SH-SY5Y (cell line): ENCODE measurements at regions not wholly inside any gene's neighbourhood (a gene's known extent, or its start where the extent isn't known, plus 50 kb on each side); places are given as distances from the start of the nearest gene placed in this dataset.

Source experiments
- GATA2 ChIP-seq: IDR thresholded peaks from 2 replicates; pipeline ENCODE4 v1.6.1; 2011; ENCODE audit warnings: mild to moderate bottlenecking, low read depth, low read length
- GATA3 ChIP-seq: IDR thresholded peaks from 2 replicates; pipeline ENCODE4 v1.6.1; 2011; ENCODE audit warnings: low read depth, mild to moderate bottlenecking, low read length, moderate library complexity

- TF ChIP-seq GATA3: no peak
- TF ChIP-seq GATA2: no peak
Observed at GRCh38 chr1:219299420-219299819, 125.7 kb downstream of the LYPLAL1 start.

DNA sequence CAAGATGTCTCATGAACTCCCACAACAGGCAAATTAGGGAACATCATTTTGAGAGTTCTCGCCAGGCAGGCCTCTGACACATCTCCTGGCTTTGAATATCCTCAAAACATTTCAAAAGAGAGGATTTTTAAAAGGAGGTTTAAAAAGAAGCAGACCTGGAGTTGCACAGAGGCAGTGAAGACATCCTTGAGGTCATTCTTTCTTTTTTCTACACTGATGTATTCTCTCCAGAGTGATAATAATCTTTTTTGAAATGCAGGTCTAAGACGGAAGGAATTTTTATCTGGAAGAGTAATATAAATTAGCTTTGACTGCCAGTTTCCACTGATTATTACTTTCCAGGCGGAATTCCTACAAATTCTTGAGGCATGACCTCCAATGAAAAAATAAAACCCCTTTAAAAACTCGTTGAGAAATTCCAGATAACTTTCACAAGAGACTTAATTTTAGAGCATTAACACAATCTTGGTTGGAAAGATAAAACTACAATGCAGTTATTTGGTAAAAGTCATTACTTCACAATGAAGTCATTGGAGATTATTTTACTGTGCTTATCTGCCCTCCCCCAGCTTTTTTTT is 125.0 kb downstream of the LYPLAL1 start:
- TF ChIP-seq GATA3: no peak
- TF ChIP-seq GATA2: no peak

DNA sequence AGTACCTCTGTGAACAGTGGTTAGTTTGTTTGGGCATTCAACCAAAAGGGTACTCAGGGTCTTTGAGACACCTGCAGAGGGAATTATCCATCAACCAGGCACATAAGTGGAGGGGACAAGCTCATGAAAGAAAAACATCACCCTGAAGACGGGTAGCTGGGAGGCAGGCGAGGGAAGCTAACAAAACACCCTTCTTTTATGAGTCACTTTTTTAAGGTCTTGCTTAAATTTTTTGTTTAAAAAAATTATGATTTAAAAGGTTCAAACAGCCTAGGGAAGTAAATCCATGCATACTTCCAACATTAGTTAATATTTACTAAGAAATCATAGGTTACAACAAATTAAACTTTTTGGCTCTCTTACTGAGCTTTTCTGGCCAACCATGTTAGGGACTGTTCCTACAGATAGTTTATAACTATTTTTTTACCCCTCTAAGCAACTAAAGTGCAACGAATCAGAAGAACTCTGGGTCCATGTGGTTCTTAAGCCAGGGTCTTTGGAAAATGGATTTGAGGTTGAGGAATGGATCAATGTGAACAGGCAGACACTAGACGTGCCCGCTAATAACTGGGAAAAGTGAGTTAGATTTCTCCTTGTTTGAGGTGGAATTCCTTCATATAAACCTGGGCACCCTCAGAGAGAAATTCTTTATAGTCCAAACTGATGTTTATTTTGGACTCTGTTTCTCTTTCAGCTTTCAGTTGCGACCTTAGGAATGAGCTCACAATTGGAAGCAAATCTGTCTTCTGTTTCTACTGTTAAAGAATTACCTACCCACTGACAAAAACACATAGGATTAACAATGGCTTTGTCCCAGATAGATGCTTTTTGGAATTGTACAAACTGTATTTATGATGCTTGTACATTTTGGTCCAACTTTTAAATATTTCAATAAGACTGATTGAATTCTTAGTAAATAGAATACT is 123.0 kb downstream of the LYPLAL1 start:
- no peak for TF ChIP-seq GATA2
- TF ChIP-seq GATA3: no peak

- TF ChIP-seq GATA2: no peak
- no peak for TF ChIP-seq GATA3
Observed at GRCh38 chr1:219294251-219294650, 120.6 kb downstream of the LYPLAL1 start.

GRCh38 chr1:219293410-219293809 is 119.7 kb downstream of the LYPLAL1 start:
- TF ChIP-seq GATA3 (no peak), GATA2 (no peak)

- TF ChIP-seq GATA3: no peak
- TF ChIP-seq GATA2: no peak
Observed at GRCh38 chr1:219292999-219293398, 119.3 kb downstream of the LYPLAL1 start.

DNA sequence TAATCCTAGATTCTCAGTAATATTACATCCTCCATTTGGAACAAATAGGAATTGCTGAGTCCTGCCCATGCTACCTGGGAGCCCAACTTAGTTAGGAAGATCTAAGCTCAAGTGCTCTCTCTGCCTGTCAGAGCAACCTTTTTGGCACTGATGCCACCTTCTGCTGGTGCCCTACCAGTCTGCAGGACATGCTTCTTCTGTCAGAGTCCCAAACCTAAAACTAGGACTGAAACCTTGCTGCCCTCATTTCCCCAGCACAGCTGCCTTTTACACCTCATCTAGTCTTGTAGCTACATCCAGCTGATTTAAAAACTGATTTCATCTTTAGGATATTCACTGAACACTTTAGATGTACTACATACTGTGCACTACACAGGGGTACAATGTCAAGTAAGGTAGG is 118.7 kb downstream of the LYPLAL1 start:
- TF ChIP-seq GATA3: no peak
- TF ChIP-seq GATA2: no peak

DNA sequence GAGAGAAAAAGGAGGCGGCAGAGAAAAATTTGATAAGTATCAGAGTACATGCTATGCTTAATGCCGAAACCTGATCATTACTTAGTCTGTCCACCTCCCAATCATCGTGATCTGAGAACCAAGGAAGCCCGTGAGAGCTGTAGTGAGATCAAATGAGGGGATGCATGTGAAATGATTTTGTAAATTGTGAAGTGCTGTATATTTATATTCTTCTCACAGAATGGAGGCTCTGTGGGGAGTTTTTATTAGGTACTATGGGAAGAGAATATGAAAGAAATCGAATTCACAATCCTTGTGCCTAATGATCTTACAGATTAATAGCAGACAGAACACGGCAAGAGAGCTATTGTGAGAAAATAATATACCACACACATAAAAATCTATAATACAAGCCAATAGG is 115.5 kb downstream of the LYPLAL1 start:
- TF ChIP-seq GATA3 (no peak), GATA2 (no peak)

DNA sequence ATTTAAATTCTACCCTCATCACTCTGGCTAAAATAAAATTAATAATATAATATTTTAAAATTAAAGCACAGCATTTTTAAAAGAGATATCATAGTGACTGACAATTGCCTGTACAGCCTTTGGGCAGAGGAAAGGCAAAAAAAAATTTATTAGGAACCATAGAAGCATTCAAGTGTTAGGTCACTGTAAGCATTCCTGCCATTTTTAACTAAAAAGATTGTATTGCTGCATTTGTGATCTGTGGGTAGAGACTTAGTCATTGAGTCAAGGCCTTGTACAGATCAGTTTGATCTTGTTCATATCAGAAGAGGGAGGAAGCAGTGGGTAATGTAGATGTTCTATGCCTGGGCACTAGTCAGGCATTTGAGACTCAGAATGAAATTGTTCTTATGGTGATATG is 109.9 kb downstream of the LYPLAL1 start:
- no peak for TF ChIP-seq GATA2
- no peak for TF ChIP-seq GATA3

DNA sequence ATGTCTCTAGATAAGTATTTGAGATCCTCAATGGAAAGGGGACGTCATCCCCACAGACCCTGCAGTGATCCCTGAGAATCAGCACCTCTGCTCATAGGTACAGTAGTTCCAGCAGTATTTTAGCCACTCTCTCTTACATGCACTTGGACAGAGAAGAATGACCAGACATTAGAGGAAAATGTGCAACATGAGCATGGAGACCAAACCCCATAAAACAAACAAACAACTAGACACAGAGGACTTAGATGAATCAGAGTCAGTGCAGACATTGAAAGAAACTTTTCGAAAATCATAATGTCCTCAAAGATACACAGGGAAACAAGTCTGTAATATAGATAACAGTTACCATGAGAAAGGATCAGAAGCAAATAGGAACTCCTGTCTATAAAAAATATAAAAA is 108.2 kb downstream of the LYPLAL1 start:
- no peak for TF ChIP-seq GATA3
- TF ChIP-seq GATA2: no peak

DNA sequence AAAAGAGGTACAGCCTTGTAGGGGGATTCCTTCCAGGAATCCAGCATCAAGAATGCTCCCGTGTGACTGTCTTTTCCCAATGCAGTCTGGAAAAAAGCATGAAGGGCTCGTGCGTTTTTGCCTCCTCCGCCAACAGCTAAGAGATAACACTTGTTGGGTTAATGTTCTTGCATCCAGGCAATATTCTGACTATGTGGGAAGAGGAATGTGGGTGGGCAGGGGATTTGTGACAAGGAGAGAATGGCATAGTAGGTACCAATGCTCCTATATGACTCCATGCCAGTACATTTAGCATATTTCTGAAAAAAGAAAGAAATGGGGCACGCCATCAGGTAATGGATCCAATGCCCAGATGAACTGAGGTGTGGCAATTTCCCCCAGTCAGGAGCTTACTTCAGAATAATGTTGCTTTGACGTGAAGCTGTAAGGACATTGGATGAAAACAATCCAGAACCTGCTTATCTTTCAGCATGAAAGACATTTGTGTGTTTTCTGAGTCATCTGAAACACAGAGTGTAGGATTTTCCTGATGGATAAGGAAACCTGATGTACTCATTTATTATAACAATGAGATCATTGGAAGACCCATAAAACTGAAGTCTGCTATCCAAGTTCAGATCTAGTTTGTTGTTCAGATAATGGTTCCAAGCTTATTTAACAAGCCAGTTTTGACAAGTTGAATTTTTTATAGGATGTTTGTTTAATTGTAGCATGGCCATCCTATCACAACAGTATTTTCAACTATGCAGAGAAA is 105.5 kb downstream of the LYPLAL1 start:
- TF ChIP-seq GATA3: no peak
- TF ChIP-seq GATA2: no peak

DNA sequence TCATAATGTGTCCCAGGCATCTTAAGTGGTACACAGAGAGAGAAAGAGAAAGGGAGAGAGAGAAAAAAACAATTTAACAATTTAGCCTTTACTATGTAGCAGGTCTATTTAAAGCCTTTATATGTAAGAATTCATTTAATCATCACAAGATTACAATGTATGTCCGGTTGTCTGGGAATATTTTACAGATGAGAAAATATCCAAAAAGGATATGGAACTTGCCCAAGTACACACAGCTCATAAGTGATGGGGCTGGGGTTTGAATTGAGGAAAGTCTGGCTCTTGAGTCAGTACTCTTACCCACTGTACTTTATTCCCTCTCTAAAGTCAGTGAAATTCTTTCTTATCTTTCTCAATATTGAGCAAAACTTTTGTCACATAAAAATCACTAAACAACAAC is 104.6 kb downstream of the LYPLAL1 start:
- TF ChIP-seq GATA3 (no peak), GATA2 (no peak)

GRCh38 chr1:219277304-219278105 is 103.8 kb downstream of the LYPLAL1 start:
- TF ChIP-seq GATA3 (no peak), GATA2 (no peak)

GRCh38 chr1:219276049-219276738 is 102.5 kb downstream of the LYPLAL1 start:
- TF ChIP-seq GATA2 (no peak), GATA3 (no peak)

GRCh38 chr1:219273088-219273686 is 99.5 kb downstream of the LYPLAL1 start:
- no peak for TF ChIP-seq GATA2
- TF ChIP-seq GATA3: no peak
